HG02642 (cell line): ENCODE measurements at regions not wholly inside any gene's neighbourhood (a gene's known extent, or its start where the extent isn't known, plus 50 kb on each side); places are given as distances from the start of the nearest gene placed in this dataset.

Experiments
- ATAC-seq: cut with Tn5 transposase; IDR thresholded peaks from one replicate; pipeline ENCODE4 v1.9.1; 2021; ENCODE audit warnings: mild to moderate bottlenecking; ENCODE audit not compliant: unreplicated experiment, poor library complexity

- ATAC-seq, result no peak
Observed at GRCh38 chr2:220297093-220297492, 669.7 kb downstream of the SLC4A3 start.

- no peak for ATAC-seq
Observed at GRCh38 chr2:220300806-220301205, 673.4 kb downstream of the SLC4A3 start.

DNA sequence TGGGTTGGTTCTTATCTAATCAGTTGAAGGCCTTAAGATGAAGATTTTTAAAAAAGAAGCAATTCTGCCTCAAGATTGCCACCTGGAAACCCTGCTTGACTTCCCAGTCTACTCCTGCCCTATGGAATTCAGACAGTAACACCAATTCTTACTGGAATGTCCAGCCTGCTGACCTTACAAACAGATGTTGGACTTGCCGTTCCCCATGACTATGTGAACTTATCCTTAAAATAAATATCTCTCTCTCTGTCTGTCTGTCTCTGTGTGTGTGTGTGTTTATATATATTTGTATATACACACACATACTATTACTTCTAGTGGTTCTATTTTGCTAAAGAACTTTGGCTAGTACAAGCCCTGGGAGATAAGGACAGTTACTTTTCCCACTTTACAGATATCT, 675.3 kb downstream of the SLC4A3 start:
- no peak for ATAC-seq

- no peak for ATAC-seq
Observed at GRCh38 chr2:220309215-220309614, 681.8 kb downstream of the SLC4A3 start.

DNA sequence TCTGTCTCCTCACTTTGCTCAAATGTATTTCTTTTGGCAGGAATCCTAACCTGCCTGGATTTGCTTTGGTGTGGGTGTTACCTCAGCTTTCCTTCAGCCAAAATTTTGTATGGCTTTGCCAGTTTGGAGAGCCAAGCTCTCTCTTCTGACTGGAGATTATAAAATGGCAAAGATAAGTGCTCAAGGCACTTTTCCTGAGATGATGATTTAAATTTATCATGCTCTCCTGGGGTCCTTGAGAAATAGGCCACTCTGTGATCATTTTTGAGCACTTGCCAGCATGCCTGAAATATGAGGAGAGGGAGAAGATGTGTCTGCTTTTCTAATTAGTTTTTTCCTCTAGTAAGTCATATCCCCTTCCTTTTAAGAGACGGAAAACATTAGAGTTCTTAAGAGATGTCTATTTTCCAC, 683.0 kb downstream of the SLC4A3 start:
- no peak for ATAC-seq

DNA sequence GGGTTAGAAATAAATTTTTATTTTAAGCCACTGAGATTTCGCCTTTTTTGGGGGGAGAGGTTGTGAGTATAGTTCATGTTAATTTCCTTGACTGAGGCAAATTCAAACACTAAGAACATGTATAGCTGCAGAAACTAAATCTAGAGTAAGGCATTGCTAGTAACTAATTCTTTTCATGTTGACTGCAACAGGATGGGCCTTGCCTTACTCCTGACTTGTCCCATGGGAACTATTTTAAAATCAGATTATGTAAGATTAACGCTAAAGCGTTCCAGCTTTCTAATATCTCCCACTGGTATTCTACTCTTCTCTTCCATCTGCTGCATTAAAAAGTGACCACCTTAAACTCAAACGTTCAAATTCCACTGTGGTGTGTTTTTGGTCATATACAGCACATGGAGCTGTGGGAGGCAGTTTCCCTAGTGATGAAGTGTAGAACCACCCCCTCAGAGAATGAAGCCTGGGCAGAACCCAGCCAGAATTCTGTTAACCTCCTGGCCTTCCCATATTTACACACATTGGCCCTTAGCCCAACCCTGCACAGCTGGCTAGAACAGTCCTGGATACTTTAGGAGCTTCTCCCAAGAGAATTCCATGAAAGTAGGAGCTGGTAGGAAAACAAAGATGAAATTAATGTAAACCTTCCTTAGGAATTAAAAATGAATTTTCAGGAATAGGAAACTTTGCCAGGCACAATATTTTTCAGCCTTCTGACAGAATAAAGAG, 687.8 kb downstream of the SLC4A3 start:
- no peak for ATAC-seq

GRCh38 chr2:220318037-220318436, 690.6 kb downstream of the SLC4A3 start:
- ATAC-seq, result no peak

DNA sequence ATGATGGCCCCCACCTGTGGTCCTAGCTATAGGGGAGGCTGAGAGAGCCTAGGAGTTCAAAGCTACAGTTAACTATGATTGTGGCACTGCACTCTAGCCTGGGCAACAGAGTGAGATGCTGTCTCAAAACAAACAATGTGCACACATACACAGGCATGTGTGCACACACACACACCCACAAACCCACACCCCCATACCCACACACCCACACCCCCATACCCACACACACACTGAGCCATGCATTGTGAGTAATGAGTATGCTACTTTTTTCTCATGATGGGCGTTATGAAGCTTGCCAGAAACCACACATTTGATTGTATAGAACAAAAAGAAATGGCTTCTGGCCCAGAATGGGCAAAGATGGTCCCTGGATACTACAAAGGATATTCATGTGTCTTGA, 691.1 kb downstream of the SLC4A3 start:
- ATAC-seq, result no peak

- ATAC-seq, result no peak
Observed at GRCh38 chr2:220320326-220320725, 692.9 kb downstream of the SLC4A3 start.

DNA sequence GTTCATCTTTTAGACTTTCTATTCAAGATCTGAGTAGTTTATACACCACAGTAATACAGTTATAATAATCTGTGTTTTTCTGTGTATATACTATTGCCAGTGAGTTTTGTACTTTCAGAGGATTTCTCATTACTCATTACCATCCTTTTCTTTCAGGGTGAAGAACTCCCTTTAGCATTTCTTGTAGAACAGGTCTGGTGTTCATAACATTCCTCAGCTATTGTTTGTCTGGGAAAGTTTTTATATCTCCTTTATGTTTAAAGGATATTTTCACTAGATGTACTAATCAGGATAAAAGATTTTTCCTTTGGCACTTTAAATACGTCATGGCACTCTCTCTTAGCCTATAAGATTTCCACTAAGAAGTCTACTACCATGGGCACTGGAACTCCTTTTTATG, 705.5 kb downstream of the SLC4A3 start:
- no peak for ATAC-seq

DNA sequence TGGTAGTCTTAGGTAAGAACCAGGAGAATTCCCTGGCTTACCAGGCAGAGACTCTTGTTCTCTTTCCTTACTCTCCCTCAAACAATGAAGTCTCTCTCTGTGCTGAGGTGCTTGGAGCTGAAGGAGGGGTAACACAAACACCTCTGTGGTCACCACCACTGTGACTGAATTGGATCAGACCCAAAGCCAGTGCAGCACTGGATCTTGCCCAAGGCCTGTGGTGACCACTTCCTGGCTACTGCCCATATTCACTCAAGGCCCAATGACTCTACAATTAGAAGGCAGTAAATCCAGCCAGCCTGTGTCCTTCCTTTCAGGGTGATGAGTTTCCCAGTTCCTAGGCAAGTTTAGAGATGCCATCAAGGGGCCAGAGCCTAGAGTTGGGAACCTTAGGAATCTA, 706.8 kb downstream of the SLC4A3 start:
- ATAC-seq, result no peak

DNA sequence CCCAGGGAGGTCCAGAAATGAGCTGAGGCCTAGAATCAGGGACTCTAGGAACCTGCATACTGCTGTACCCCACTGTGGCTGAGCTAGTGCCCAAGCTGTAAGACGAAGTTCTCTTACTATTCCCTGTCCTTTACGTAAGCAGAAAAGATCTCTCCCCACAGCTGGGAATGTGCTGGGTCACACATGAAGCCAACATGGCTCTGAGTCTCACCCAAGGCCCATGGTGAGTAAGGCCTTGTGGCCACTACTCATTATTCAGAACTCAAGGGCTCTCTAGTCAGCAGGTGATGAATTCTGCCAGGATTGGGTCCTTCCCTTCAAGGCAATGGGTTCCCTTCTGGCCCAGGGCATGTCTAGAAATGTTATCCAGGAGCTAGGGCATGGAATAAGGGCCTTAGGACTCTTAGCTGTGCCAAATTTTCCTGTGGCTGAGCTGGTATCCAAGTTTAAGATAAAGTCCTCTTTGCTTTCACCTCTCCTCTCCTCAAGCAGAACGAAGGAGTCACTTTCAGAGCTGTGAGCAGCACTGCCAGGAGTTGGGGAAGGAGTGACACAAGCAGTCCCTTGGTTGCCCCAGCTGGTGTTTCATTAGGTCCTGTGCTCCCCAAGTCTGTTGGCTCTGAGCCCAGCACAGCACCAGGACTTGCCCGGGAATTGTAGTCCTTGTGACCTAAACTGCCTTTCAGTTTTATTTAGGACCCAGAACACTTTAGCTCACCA, 707.6 kb downstream of the SLC4A3 start:
- no peak for ATAC-seq

- ATAC-seq, result no peak
Observed at GRCh38 chr2:220335591-220335915, 708.1 kb downstream of the SLC4A3 start.

DNA sequence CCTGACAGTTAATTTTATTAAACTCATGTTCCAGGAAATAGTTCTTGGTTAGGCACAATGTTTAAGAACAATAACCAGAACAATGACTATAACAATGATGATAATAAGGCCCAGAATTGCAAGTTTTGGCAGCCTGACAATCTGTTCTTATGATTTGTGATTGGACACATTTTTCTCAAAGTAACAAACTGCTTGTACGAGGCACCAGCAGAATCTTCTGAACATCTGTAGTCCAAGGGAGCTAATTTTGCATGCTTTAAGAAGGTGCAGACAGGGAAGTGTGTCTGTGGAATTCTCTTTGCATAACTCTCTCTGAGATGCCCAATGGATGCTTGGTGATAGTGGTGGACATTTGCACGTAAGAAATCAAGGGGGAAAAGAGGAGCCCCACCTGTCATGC, 709.3 kb downstream of the SLC4A3 start:
- ATAC-seq, result no peak

GRCh38 chr2:220337611-220338440, 710.4 kb downstream of the SLC4A3 start:
- ATAC-seq, result no peak

DNA sequence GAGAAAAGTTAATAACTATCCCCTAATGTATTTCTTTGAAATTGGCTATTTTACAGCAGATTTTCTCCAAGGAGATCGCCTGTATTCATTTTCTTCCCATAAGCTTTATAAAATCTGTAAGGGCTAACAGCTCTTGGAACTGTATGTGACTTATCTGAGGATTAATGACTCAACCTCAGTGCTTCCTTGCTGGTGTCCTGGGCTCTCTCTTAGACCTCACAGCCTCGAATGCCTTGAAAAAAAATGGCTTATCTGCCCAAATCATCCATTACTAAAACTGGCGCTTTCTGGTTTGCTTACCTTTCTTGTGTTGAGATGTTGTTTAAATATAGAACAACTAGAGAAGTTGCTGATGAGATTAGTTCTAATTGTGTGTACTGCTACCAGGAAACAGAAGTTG, 713.6 kb downstream of the SLC4A3 start:
- ATAC-seq, result no peak

DNA sequence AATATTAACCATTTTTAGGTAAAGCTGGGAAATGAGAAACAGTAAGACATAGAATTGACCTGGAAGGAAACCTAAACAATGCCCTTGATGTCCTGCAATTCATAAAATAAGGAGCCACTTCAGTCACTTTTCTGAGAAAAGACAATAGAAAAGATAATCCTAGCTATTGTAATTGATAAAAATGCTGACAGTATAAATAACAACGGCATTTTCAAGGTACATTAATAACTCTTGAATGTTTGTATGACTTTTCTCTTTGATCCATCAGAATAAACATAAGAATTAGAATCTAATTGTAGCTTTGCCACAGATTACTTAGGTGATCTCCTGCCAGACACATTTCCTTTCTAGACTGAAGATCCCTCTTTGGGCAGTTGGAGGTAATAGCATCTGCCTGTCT, 719.5 kb downstream of the SLC4A3 start:
- no peak for ATAC-seq

DNA sequence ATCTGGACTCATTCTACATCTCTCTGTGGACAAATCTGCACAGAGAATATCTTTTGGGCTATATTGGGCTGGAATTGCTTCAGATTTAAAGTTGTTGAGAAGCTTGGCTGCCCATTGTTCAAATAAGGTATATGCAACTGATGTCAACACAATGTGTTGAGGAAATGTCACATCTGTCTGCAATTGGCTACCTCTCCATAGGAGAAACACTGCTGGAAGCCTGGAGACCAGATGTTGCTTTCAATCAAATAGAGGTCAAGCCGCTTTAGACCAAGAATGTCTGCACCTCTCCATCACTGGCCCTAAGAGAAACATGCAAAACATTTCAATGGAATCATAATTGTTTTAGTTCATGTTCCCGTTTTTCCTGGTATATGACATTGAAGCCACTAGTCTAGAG, 720.2 kb downstream of the SLC4A3 start:
- ATAC-seq, result no peak

DNA sequence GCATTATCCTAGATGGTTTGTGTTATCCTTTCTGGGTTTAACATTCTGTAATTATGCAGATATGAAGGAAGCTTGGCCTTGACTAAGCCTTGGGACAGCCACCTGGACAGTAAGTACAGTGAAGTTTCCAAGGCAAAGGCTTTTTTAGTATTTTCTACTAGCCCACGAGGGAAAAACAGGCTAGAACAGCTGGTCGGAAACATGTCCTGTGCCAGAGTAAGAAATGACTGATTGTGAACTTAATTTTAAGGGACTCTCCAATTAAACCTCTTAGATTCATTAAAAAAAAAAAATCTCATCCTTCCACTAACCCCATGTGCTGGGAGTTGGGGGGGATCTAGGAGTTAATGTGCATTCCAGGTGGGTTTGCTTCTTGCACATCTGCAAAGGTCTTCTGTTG, 720.8 kb downstream of the SLC4A3 start:
- no peak for ATAC-seq

DNA sequence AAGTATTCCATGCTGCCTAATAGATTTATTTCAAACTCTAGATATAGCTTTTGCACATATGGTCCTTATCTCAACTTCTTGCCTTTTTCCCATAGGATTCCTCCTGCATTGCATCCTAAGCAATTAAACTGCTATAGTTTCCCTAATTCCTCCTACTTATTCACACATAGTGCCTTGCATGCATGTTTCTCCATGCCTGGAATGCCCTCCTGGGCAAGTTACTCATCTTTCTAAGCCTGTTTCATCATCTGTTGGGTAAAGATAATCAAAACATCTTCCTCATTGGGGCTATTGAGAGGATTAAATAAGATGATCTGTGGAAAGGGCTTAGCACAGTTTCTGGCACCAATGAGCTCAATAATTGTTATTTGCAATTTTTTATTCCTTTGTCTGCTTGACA, 726.5 kb downstream of the SLC4A3 start:
- ATAC-seq, result no peak

DNA sequence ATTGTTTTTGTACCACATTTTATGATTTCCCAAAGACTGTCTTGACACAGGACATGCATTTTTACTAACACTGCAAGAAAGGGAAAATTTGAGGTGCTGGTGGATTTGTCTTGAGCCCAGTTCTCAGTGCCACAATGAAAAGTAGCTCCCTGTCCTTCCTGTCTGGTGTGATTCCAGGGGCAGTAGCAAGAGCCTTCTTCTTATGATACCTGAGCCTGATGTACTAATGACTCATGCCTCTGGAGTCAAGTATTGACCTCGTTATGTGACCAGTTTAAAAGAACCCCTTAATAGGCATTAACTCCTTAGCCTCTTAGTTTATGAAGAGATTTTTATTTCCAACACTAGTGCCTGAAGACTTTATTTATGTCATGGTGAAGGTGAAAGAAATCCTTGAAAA, 728.6 kb downstream of the SLC4A3 start:
- ATAC-seq, result no peak
